WTC11 (cell line): ENCODE measurements at regions not wholly inside any gene's neighbourhood (a gene's known extent, or its start where the extent isn't known, plus 50 kb on each side); places are given as distances from the start of the nearest gene placed in this dataset.

Source experiments
- ATAC-seq: fragments of 200-7000 bp; cut with Tn5 transposase; 2 replicates; pipeline ENCODE4 v1.10.0; 2021; ENCODE audit warnings: mild to moderate bottlenecking, moderate library complexity
- CTCF ChIA-PET: fragments of 300-600 bp; sonication (Branson Sonifier 250); formaldehyde crosslinking; loops from one replicate; lab custom pipeline; 2021; ENCODE audit warnings: antibody characterized with exemption; lab: Charles Lee
- POLR2A ChIA-PET: fragments of 350-600 bp; sonication (Branson Sonifier 250); formaldehyde crosslinking; loops from one replicate; lab custom pipeline; 2021; ENCODE audit warnings: antibody characterized with exemption; lab: Charles Lee
- DNase-seq: peaks from one replicate; pipeline ENCODE4 v3.0.0; 2021; ENCODE audit warnings: low spot score
- H3K27ac Mint-ChIP-seq: 2 replicates; pipeline ENCODE4 v1.8.0; 2021; ENCODE audit warnings: mixed read lengths
- H3K27me3 Mint-ChIP-seq: 2 replicates; pipeline ENCODE4 v1.8.0; 2021; ENCODE audit warnings: low read depth, mild to moderate bottlenecking, moderate library complexity, mixed read lengths
- H3K36me3 Mint-ChIP-seq: 2 replicates; pipeline ENCODE4 v1.8.0; 2021; ENCODE audit warnings: mixed read lengths
- H3K4me1 Mint-ChIP-seq: 2 replicates; pipeline ENCODE4 v1.8.0; 2022; ENCODE audit warnings: mixed read lengths
- H3K4me3 Mint-ChIP-seq: 2 replicates; pipeline ENCODE4 v1.8.0; 2021; ENCODE audit warnings: mild to moderate bottlenecking, moderate library complexity, mixed read lengths
- H3K9me3 Mint-ChIP-seq: 2 replicates; pipeline ENCODE4 v1.8.0; 2021; ENCODE audit warnings: mixed read lengths
- AR ChIP-seq: fragments of 250-450 bp; sonication (Bioruptor Pico); IDR thresholded peaks from 2 replicates; pipeline ENCODE4 v1.9.0; 2021; ENCODE audit warnings: mild to moderate bottlenecking
- ARID4B ChIP-seq: sonication (generic); formaldehyde crosslinking; IDR thresholded peaks from 2 replicates; pipeline ENCODE4 v1.8.0; 2023; ENCODE audit warnings: missing genetic modification reagents, mild to moderate bottlenecking, borderline replicate concordance
- ATF6 ChIP-seq: sonication (generic); formaldehyde crosslinking; IDR thresholded peaks from 2 replicates; pipeline ENCODE4 v1.8.1; 2023; ENCODE audit warnings: mild to moderate bottlenecking, missing genetic modification reagents
- CBFB ChIP-seq: sonication (generic); formaldehyde crosslinking; IDR thresholded peaks from 2 replicates; pipeline ENCODE4 v1.8.1; 2022; ENCODE audit warnings: mild to moderate bottlenecking, low read depth, missing genetic modification reagents
- E2F1 ChIP-seq: sonication (generic); formaldehyde crosslinking; IDR thresholded peaks from 2 replicates; pipeline ENCODE4 v1.8.0; 2022; ENCODE audit warnings: mild to moderate bottlenecking, missing genetic modification reagents
- ELF4 ChIP-seq: sonication (generic); formaldehyde crosslinking; IDR thresholded peaks from 2 replicates; pipeline ENCODE4 v1.8.1; 2022; ENCODE audit warnings: low read depth, mild to moderate bottlenecking, moderate library complexity, missing genetic modification reagents
- EMX1 ChIP-seq: fragments of 250-450 bp; sonication (Bioruptor Pico); IDR thresholded peaks from 2 replicates; pipeline ENCODE4 v1.8.0; 2021; ENCODE audit warnings: mild to moderate bottlenecking
- ERG ChIP-seq: fragments of 250-450 bp; sonication (Bioruptor Pico); IDR thresholded peaks from 2 replicates; pipeline ENCODE4 v1.8.0; 2021; ENCODE audit warnings: mild to moderate bottlenecking
- FOXP4 ChIP-seq: sonication (generic); formaldehyde crosslinking; IDR thresholded peaks from 2 replicates; pipeline ENCODE4 v1.8.0; 2022; ENCODE audit warnings: mild to moderate bottlenecking, missing genetic modification reagents
- GRHL2 ChIP-seq: fragments of 250-450 bp; sonication (Bioruptor Pico); IDR thresholded peaks from 2 replicates; pipeline ENCODE4 v1.8.0; 2022; ENCODE audit warnings: mild to moderate bottlenecking, moderate library complexity; ENCODE audit not compliant: insufficient replicate concordance, severe bottlenecking
- IRF1 ChIP-seq: sonication (generic); formaldehyde crosslinking; IDR thresholded peaks from 2 replicates; pipeline ENCODE4 v1.8.0; 2023; ENCODE audit warnings: missing genetic modification reagents
- IRF2 ChIP-seq: sonication (generic); formaldehyde crosslinking; IDR thresholded peaks from 2 replicates; pipeline ENCODE4 v1.8.0; 2022; ENCODE audit warnings: low read depth, missing genetic modification reagents, borderline replicate concordance
- NR1H2 ChIP-seq: sonication (generic); formaldehyde crosslinking; IDR thresholded peaks from 2 replicates; pipeline ENCODE4 v1.9.0; 2021; ENCODE audit warnings: mild to moderate bottlenecking, moderate library complexity, missing genetic modification reagents
- NR3C1 ChIP-seq: sonication (generic); formaldehyde crosslinking; conservative IDR thresholded peaks from 2 replicates; pipeline ENCODE4 v1.8.1; 2023; ENCODE audit warnings: low read depth, mild to moderate bottlenecking, missing genetic modification reagents
- TCF7 ChIP-seq: sonication (generic); formaldehyde crosslinking; IDR thresholded peaks from 2 replicates; pipeline ENCODE4 v1.8.0; 2022; ENCODE audit warnings: mild to moderate bottlenecking, low read depth, missing genetic modification reagents, moderate library complexity
- TEAD1 ChIP-seq: sonication (generic); formaldehyde crosslinking; IDR thresholded peaks from 2 replicates; pipeline ENCODE4 v1.8.0; 2022; ENCODE audit warnings: mild to moderate bottlenecking, missing genetic modification reagents
- USF2 ChIP-seq: sonication (generic); formaldehyde crosslinking; IDR thresholded peaks from 2 replicates; pipeline ENCODE4 v1.8.1; 2023; ENCODE audit warnings: mild to moderate bottlenecking, missing genetic modification reagents, moderate library complexity
- ZNF425 ChIP-seq: fragments of 250-450 bp; sonication (Bioruptor Pico); conservative IDR thresholded peaks from 2 replicates; pipeline ENCODE4 v1.9.0; 2021; ENCODE audit warnings: mild to moderate bottlenecking

- no peaks in the 10 kb centered on the region for H3K27me3 Mint-ChIP-seq
- TF ChIP-seq NR3C1 (CRISPR knock-in tag) (no peak), ZNF425 (no peak), NR1H2 (CRISPR knock-in tag) (no peak), GRHL2 (CRISPR knock-in tag) (no peak), IRF1 (CRISPR knock-in tag) (no peak), USF2 (no peak), ELF4 (CRISPR knock-in tag) (no peak), FOXP4 (CRISPR knock-in tag) (no peak), TEAD1 (CRISPR knock-in tag) (no peak), AR (CRISPR knock-in tag) (no peak), ARID4B (no peak), ERG (CRISPR knock-in tag) (no peak), EMX1 (no peak), TCF7 (CRISPR knock-in tag) (no peak), IRF2 (CRISPR knock-in tag) (no peak), E2F1 (CRISPR knock-in tag) (no peak), CBFB (no peak), ATF6 (CRISPR knock-in tag) (no peak)
- peaks cover 24% of the 10 kb centered on the region for H3K4me1 Mint-ChIP-seq
- ATAC-seq (no peak), DNase-seq (no peak)
- H3K36me3 Mint-ChIP-seq, result no peaks in the 10 kb centered on the region
- H3K4me3 Mint-ChIP-seq, result no peak overlapping the region
- CTCF ChIA-PET, result interaction anchor here (1.5 kb wide), 1 partner anchor 14 kb away, joined by 5 read pairs; no protein-coding TSS in a partner anchor
- no peaks in the 10 kb centered on the region for H3K9me3 Mint-ChIP-seq
- POLR2A ChIA-PET, result no interaction called here
- H3K27ac Mint-ChIP-seq, result no peak overlapping the region
These were observed 52.4 kb upstream of the CDC42BPA start for GRCh38 chr1:227370533-227371254.
